Mononuclear cell (primary cell): ENCODE measurements at regions not wholly inside any gene's neighbourhood (a gene's known extent, or its start where the extent isn't known, plus 50 kb on each side); places are given as distances from the start of the nearest gene placed in this dataset.
"Not testable (repeated sequence)": the region's sequence is repeated elsewhere in the genome, so short reads cannot be mapped to it uniquely, and the experiment has no call there.

Experiments used
- H3K27me3 ChIP-seq: 2 replicates; pipeline ENCODE4 v1.6.0; 2011; ENCODE audit warnings: low read length, control low read depth; ENCODE audit not compliant: insufficient read depth
- H3K4me1 ChIP-seq: 2 replicates; pipeline ENCODE4 v1.5.1; 2011; ENCODE audit warnings: mild to moderate bottlenecking, low read length, control low read depth; ENCODE audit not compliant: insufficient read depth
- H3K4me3 ChIP-seq: 2 replicates; pipeline ENCODE4 v1.5.1; 2011; ENCODE audit warnings: mild to moderate bottlenecking, low read length, moderate library complexity
- H3K9me3 ChIP-seq: 2 replicates; pipeline ENCODE4 v1.5.1; 2011; ENCODE audit warnings: low read depth, mild to moderate bottlenecking, control low read depth, low read length

DNA sequence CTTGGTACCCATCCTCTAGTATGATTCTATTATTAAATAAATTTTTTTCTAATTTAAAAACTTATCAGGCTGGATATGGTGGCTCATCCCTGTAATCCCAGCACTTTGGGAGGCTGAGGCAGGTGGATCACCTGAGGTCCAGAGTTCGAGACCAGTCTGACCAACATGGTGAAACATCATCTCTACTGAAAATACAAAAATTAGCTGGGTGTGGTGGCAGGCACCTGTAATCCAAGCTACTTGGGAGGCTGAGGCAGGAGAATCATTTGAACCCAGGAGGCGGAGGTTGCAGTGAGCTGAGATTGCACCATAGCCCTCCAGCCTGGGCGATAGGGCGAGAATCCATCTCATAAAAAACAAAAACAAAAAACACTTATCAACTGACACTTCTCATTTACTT, 639.0 kb downstream of the IRS1 start:
- H3K4me3 ChIP-seq, H3K9me3 ChIP-seq, H3K4me1 ChIP-seq, H3K27me3 ChIP-seq: not testable (repeated sequence)

DNA sequence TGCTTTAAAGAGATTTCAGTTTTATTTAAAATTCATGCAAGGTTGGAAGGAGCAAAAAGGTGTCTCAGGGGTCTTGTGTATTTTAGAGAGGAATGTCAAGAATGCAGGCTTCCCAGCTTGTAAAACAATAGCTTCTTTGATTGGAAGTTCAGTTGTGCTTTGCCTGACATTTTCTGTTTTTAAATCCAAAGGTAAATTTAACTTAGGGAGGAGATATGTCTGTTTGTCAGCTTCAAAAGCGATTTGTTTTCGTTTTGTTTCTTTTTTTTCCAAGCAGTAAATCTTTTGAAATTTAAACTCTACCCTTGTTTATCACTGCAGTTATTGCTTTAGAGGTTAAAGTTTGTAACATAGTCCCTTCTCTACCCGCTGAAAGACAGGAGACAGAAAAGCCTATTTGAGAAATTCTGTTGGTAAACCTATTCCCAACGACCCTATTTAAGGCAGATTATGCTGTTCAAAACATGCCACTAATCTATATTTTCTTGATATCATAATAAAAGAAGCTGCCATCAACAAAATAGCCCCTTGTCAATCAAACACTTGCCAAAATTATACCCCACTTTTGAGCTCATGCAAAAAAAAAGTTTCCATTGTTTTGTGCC, 639.6 kb downstream of the IRS1 start:
- H3K4me3 ChIP-seq = no peak overlapping the region
- no peaks in the 10 kb centered on the region for H3K4me1 ChIP-seq
- no peaks in the 10 kb centered on the region for H3K27me3 ChIP-seq
- no peaks in the 10 kb centered on the region for H3K9me3 ChIP-seq

- no peak overlapping the region for H3K4me3 ChIP-seq
- H3K9me3 ChIP-seq = no peaks in the 10 kb centered on the region
- H3K4me1 ChIP-seq = no peaks in the 10 kb centered on the region
- no peaks in the 10 kb centered on the region for H3K27me3 ChIP-seq
Measured at GRCh38 chr2:226158940-226159339, 640.7 kb downstream of the IRS1 start.

DNA sequence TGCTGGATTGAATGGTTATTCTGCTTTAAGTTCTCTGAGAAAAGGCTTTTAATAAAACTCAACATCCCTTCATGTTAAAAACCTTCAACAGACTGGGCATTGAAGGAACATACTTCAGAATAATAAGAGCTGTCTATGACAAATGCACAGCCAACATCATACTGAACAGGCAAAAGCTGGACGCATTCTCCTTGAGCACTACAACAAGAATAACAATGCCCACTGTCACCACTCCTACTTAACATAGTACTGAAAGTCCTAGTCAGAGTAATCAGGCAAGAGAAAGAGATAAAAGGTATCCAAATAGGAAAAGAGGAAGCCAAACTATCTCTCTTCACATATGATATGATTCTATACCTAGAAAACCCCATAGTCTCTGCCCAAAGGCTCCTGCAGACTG, 641.4 kb downstream of the IRS1 start:
- H3K4me1 ChIP-seq = no peaks in the 10 kb centered on the region
- no peak overlapping the region for H3K4me3 ChIP-seq
- H3K9me3 ChIP-seq = no peaks in the 10 kb centered on the region
- no peaks in the 10 kb centered on the region for H3K27me3 ChIP-seq

DNA sequence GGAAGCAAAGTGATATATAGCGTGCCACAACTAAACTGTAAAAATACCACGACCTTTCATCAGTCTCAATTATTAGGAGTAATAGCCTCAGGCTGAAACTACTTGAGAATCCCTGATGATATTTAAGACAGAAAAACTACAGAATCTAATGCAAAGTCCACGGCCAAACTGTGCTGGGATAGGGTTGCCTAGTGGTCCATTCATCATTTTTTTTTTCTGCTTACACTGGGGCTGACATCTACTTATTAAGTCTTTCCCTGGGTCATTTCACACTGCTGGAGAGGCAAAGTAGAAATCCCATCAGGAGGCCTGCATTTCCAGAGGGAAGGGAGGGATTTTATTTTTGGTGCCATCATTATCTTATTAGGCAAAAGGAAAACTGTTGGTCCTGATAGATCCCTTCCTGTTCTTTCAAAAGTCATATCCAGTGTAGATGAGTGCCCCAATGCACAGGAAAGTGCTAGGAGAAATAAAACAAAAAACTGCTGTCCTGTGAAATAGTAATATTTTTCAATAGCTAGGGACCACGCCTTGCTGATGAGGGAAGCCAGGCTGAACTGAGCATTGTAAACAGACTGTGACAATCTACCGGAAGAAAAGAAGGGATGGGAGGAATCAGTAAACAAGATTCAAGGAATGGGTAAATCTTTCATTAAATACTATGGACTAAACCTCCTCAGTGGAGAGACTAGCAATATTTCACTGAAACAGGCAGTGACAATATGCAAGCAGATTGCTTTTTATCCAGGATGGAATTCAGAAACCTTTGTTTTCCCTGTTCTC, 644.3 kb downstream of the IRS1 start:
- Histone ChIP-seq H3K4me3 (no peak overlapping the region), H3K27me3 (no peaks in the 10 kb centered on the region), H3K9me3 (no peaks in the 10 kb centered on the region), H3K4me1 (no peaks in the 10 kb centered on the region)

- H3K9me3 ChIP-seq = no peaks in the 10 kb centered on the region
- no peaks in the 10 kb centered on the region for H3K4me1 ChIP-seq
- no peak overlapping the region for H3K4me3 ChIP-seq
- no peaks in the 10 kb centered on the region for H3K27me3 ChIP-seq
Measured at GRCh38 chr2:226154610-226155009, 645.0 kb downstream of the IRS1 start.

DNA sequence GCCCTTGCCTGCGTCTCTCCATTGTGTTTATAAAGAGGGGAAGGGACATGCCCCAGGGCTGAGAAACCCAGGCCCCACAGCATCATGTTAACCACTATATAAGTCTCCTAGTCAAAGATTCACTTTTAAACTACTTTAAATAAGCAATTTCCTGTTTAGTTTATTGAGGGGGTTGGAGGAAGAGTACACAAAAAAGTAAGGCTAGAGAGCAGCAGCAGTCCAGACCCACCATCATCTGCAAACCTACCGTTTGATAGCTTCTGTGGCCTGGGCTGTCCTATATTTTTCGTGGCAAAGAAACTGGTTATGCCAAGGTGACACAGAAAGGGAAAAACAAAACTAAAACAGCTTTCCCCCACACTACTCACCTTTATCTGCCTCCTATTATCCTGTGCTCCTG, 646.1 kb downstream of the IRS1 start:
- no peak overlapping the region for H3K4me3 ChIP-seq
- no peaks in the 10 kb centered on the region for H3K9me3 ChIP-seq
- no peaks in the 10 kb centered on the region for H3K4me1 ChIP-seq
- H3K27me3 ChIP-seq = no peaks in the 10 kb centered on the region

- Histone ChIP-seq H3K4me1 (no peaks in the 10 kb centered on the region), H3K27me3 (no peaks in the 10 kb centered on the region), H3K9me3 (no peaks in the 10 kb centered on the region), H3K4me3 (no peak overlapping the region)
Measured at GRCh38 chr2:226151157-226151556, 648.5 kb downstream of the IRS1 start.

- no peaks in the 10 kb centered on the region for H3K9me3 ChIP-seq
- no peaks in the 10 kb centered on the region for H3K27me3 ChIP-seq
- peaks cover 11% of the 10 kb centered on the region for H3K4me1 ChIP-seq
- no peak overlapping the region for H3K4me3 ChIP-seq
Measured at GRCh38 chr2:226143091-226143490, 656.5 kb downstream of the IRS1 start.

GRCh38 chr2:226142463-226142862, 657.2 kb downstream of the IRS1 start:
- H3K4me1 ChIP-seq = peaks cover 15% of the 10 kb centered on the region
- no peak overlapping the region for H3K4me3 ChIP-seq
- no peaks in the 10 kb centered on the region for H3K27me3 ChIP-seq
- no peaks in the 10 kb centered on the region for H3K9me3 ChIP-seq

GRCh38 chr2:226140594-226140993, 659.0 kb downstream of the IRS1 start:
- Histone ChIP-seq H3K4me3 (no peak overlapping the region), H3K27me3 (no peaks in the 10 kb centered on the region), H3K9me3 (no peaks in the 10 kb centered on the region), H3K4me1 (peaks cover 33% of the 10 kb centered on the region)

GRCh38 chr2:226139759-226140158, 659.9 kb downstream of the IRS1 start:
- Histone ChIP-seq H3K27me3 (no peaks in the 10 kb centered on the region), H3K4me3 (no peak overlapping the region), H3K4me1 (peaks cover 39% of the 10 kb centered on the region), H3K9me3 (no peaks in the 10 kb centered on the region)

- no peaks in the 10 kb centered on the region for H3K27me3 ChIP-seq
- no peaks in the 10 kb centered on the region for H3K9me3 ChIP-seq
- no peak overlapping the region for H3K4me3 ChIP-seq
- peaks cover 43% of the 10 kb centered on the region for H3K4me1 ChIP-seq
Measured at GRCh38 chr2:226137201-226137811, 662.3 kb downstream of the IRS1 start.

DNA sequence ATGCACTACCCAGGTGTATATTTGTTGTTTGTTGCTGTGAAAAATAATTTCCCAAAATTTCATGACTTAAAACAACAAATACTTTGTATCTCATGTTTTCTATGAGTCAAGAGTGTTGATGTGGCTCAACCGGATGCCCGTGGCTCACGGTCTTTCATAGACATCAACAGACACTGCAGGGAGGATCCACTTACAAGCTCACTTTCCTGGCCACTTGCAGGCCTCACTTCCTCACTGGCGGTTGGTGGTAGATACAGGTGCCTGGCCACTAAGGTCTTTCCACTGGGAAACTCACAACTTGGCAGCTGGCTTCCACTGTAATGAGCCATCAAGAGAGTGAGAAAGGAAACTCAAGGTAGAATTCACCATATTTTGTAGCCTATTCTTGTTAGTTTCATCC, 662.9 kb downstream of the IRS1 start:
- no peak overlapping the region for H3K4me3 ChIP-seq
- H3K27me3 ChIP-seq = no peaks in the 10 kb centered on the region
- no peaks in the 10 kb centered on the region for H3K9me3 ChIP-seq
- peaks cover 43% of the 10 kb centered on the region for H3K4me1 ChIP-seq

DNA sequence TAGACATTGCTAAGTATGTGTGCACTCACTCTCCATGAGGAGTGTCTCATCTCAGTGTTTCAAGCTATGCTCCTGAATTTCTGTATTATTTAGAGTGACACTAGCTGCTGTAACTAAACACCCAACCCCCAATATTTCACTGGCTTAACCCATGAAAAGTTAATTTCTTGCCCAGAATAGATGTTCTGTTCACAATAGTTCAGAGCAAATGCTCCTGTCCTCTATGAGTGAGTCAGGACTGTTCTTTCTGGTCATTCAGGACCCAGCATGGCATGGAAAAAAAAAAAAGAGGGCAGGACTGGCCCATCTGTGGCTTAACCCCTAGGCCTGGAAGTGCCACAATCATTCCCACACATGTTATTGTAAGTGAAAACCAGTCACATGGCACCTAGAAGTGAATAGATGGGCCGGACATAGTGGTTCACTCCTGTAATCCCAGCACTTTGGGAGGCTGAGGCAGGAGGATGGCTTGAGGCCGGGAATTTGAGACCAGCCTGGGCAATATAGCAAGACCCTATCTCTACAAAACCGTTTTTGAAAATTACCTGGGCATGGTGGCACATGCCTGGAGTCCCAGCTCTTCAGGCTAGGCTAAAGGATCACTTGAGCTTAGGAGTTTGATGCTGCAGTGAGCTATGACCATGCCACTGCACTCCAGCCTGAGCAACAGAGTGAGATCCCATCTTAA, 663.6 kb downstream of the IRS1 start:
- peaks cover 50% of the 10 kb centered on the region for H3K4me1 ChIP-seq
- H3K9me3 ChIP-seq = no peaks in the 10 kb centered on the region
- no peak overlapping the region for H3K4me3 ChIP-seq
- no peaks in the 10 kb centered on the region for H3K27me3 ChIP-seq
